Progenitor cell of endocrine pancreas (in vitro differentiated cells): ENCODE measurements at regions not wholly inside any gene's neighbourhood (a gene's known extent, or its start where the extent isn't known, plus 50 kb on each side); places are given as distances from the start of the nearest gene placed in this dataset.

ENCODE experiments used
- DNase-seq: peaks from one replicate; pipeline ENCODE4 v3.0.0; 2021; ENCODE audit warnings: low spot score; ENCODE audit not compliant: unreplicated experiment
- H3K27ac Mint-ChIP-seq: 2 replicates; pipeline ENCODE4 v1.8.0; 2021; ENCODE audit warnings: mild to moderate bottlenecking, moderate library complexity, mixed read lengths
- H3K27me3 Mint-ChIP-seq: 2 replicates; pipeline ENCODE4 v1.8.0; 2021; ENCODE audit warnings: mixed read lengths
- H3K36me3 Mint-ChIP-seq: 2 replicates; pipeline ENCODE4 v1.8.0; 2022; ENCODE audit warnings: mixed read lengths; ENCODE audit not compliant: insufficient read depth
- H3K4me1 Mint-ChIP-seq: 2 replicates; pipeline ENCODE4 v1.8.0; 2021; ENCODE audit warnings: low read depth, mixed read lengths
- H3K4me3 Mint-ChIP-seq: 2 replicates; pipeline ENCODE4 v1.8.0; 2021; ENCODE audit warnings: low read depth, mild to moderate bottlenecking, moderate library complexity, mixed read lengths
- H3K9me3 Mint-ChIP-seq: 2 replicates; pipeline ENCODE4 v1.8.0; 2021; ENCODE audit warnings: low read depth, mixed read lengths
- TF ChIP-seq, protein P1 (sequence below): fragments of 200-600 bp; sonication (generic); IDR thresholded peaks from one replicate; pipeline ENCODE4 v1.5.0; 2021; ENCODE audit warnings: antibody characterized with exemption, mild to moderate bottlenecking; ENCODE audit not compliant: unreplicated experiment

DNA sequence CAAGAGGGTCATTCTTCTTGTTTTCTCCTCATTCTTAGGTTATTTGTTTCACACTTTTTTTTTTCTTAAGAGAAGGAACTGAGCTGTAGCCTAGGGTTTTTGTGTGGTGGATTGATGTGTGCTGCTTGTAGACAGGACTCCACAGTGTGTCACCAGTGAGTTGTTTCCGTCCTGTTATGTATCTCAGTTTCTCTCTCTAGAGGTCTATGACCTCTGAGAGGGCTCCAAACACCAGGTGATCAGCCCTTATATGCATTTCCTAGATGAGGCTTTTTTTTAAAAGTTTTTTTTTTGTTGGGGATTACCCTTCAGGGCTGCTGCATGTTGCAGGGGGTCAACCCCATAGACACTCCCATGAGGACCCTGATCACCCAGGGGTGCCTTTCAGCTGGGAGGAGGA, 124.2 kb upstream of the MAST4 start:
- DNase-seq, result no peak
- Mint-ChIP-seq H3K4me1 (peaks cover 9% of the 10 kb centered on the region), H3K27ac (no peak overlapping the region), H3K4me3 (no peak overlapping the region), H3K9me3 (peaks cover 26% of the 10 kb centered on the region), H3K27me3 (no peaks in the 10 kb centered on the region), H3K36me3 (peaks cover 4% of the 10 kb centered on the region)
- TF ChIP-seq, protein P1, sequence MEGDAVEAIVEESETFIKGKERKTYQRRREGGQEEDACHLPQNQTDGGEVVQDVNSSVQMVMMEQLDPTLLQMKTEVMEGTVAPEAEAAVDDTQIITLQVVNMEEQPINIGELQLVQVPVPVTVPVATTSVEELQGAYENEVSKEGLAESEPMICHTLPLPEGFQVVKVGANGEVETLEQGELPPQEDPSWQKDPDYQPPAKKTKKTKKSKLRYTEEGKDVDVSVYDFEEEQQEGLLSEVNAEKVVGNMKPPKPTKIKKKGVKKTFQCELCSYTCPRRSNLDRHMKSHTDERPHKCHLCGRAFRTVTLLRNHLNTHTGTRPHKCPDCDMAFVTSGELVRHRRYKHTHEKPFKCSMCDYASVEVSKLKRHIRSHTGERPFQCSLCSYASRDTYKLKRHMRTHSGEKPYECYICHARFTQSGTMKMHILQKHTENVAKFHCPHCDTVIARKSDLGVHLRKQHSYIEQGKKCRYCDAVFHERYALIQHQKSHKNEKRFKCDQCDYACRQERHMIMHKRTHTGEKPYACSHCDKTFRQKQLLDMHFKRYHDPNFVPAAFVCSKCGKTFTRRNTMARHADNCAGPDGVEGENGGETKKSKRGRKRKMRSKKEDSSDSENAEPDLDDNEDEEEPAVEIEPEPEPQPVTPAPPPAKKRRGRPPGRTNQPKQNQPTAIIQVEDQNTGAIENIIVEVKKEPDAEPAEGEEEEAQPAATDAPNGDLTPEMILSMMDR, result no peak

DNA sequence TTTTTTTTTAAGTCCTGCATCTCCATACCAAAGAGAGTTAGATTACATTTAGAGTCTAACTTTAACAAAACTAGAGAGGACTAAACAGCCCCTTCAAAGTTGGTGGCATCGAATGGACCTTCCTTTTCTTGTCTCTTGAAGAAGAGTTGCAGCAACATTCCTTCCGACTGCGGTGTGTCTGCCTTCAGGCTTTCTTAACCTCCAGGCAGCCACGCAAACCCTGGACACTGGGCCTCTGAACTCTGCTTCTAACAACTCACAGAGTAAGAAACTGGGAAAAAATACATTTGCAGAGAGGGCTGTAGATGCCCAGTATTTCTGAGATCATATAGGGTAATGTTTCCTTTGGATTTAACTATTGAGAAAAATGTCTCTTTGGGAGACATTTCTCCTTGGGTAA, 120.5 kb upstream of the MAST4 start:
- Mint-ChIP-seq H3K4me1 (peaks cover 9% of the 10 kb centered on the region), H3K9me3 (peaks cover 21% of the 10 kb centered on the region), H3K4me3 (no peak overlapping the region), H3K27ac (no peak overlapping the region), H3K36me3 (peaks cover 2% of the 10 kb centered on the region), H3K27me3 (no peaks in the 10 kb centered on the region)
- TF ChIP-seq, protein P1, result no peak
- no peak for DNase-seq

DNA sequence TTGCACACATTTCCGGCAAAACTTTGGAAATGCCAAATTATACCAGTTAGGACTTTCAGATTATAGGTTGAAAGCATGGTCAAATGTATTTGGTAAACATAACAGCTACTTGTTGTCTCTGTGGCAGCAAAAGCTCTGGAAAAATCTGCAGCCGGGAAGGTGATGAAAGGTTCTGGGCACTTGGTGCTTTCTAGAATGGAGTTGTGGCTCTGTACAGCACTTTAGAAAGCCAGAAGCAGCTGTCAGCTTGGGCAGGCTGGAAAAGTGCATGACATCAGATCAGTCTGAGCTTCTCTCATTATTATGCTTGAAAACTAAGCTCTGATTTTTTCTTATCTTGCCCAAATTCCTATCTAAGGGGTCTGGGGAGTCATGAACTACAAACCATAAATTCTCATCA, 118.6 kb upstream of the MAST4 start:
- Mint-ChIP-seq H3K4me3 (no peak overlapping the region), H3K36me3 (no peaks in the 10 kb centered on the region), H3K9me3 (peaks cover 14% of the 10 kb centered on the region), H3K4me1 (peaks cover 9% of the 10 kb centered on the region), H3K27ac (no peak overlapping the region), H3K27me3 (no peaks in the 10 kb centered on the region)
- TF ChIP-seq, protein P1, result no peak
- no peak for DNase-seq

DNA sequence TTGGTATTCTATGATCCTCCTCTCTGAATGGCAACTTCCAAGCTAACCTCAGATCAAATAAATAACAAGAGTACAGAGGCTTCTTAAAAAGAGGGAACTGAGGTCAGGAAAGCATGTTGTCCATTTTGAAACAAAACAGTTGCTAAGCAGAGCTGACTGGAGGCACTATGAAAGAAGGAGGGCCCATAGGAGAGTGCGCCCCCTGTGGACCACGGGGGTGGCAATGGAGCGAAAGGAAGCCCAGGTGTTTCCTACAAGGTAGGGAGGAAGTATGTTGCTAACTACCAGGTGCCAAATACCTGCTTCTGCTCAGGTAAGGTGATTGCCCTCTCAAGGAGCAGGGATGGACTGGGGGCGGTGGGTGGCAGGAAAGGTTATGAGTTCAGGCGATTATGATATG, 101.8 kb upstream of the MAST4 start:
- Mint-ChIP-seq H3K9me3 (peaks cover 12% of the 10 kb centered on the region), H3K36me3 (peaks cover 6% of the 10 kb centered on the region), H3K4me3 (no peak overlapping the region), H3K27ac (no peak overlapping the region), H3K4me1 (peaks cover 38% of the 10 kb centered on the region), H3K27me3 (no peaks in the 10 kb centered on the region)
- TF ChIP-seq, protein P1, result peak; percentile 51
- DNase-seq, result no peak

DNA sequence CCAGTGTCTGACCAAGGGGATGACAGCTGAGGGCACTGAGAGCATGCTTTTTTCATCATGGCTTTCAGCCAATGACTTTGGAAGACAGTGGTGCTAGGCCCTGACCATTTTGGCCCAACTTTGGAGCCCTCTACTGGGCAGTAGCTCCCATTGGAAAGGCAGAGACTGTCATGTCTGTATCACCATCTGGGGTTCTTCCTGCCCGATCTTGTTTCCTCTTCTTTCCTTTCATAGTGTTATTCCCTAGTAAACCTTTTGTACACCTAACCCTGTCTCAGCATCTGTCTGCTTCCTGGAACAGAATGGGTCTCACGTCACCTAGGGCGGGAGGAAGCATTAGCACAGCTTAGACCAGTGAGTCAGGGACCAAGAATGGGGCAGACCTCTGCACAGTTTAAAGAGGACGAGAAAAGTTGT, 97.4 kb upstream of the MAST4 start:
- Mint-ChIP-seq H3K4me1 (peaks cover 21% of the 10 kb centered on the region), H3K27me3 (no peaks in the 10 kb centered on the region), H3K4me3 (no peak overlapping the region), H3K27ac (no peak overlapping the region), H3K9me3 (peaks cover 3% of the 10 kb centered on the region), H3K36me3 (peaks cover 1% of the 10 kb centered on the region)
- TF ChIP-seq, protein P1, result no peak
- DNase-seq, result no peak
